H1 (cell line): ENCODE measurements at regions not wholly inside any gene's neighbourhood (a gene's known extent, or its start where the extent isn't known, plus 50 kb on each side); places are given as distances from the start of the nearest gene placed in this dataset.

Experiments used
- CTCF ChIA-PET: fragments of 300-600 bp; sonication (Branson Sonifier 250); formaldehyde crosslinking; loops from one replicate; lab custom pipeline; 2021; ENCODE audit not compliant: partially characterized antibody; lab: Charles Lee
- POLR2A ChIA-PET: fragments of 300-600 bp; sonication (Branson Sonifier 250); formaldehyde crosslinking; loops from one replicate; lab custom pipeline; 2021; ENCODE audit warnings: inconsistent platforms; ENCODE audit not compliant: partially characterized antibody; lab: Charles Lee
- DNase-seq, 2 experiments: peaks; one replicate each; pipeline versions ENCODE4 v3.0.0 to v3.0.0-alpha.2; 2010 to 2022; ENCODE audit warnings: low spot score in 2 of 2, low read depth in 1 of 2, mixed read lengths in 1 of 2
- FAIRE-seq: peaks from 2 replicates; lab custom pipeline; 2011; peaks lifted over from hg19 to GRCh38; lab: Jason Lieb, UNC
- H2AFZ ChIP-seq: 2 replicates; pipeline ENCODE4 v1.8.1; 2012; ENCODE audit warnings: low read length, inconsistent platforms
- H2AK5ac ChIP-seq: 2 replicates; pipeline ENCODE4 v1.6.1; 2013; ENCODE audit warnings: low read depth, low read length
- H2BK120ac ChIP-seq: replicated peaks from 2 replicates; pipeline ENCODE3; 2013; ENCODE audit warnings: low read depth, low read length, inconsistent platforms
- H2BK12ac ChIP-seq: 2 replicates; pipeline ENCODE4 v1.6.1; 2013; ENCODE audit warnings: low read depth, low read length
- H2BK15ac ChIP-seq: 2 replicates; pipeline ENCODE4 v1.6.1; 2013; ENCODE audit warnings: low read length
- H2BK20ac ChIP-seq: 2 replicates; pipeline ENCODE4 v1.6.1; 2013; ENCODE audit warnings: low read length
- H2BK5ac ChIP-seq: 2 replicates; pipeline ENCODE4 v1.6.1; 2013; ENCODE audit warnings: low read depth, low read length
- H3K14ac ChIP-seq: 2 replicates; pipeline ENCODE4 v1.6.1; 2013; ENCODE audit warnings: inconsistent platforms; ENCODE audit not compliant: insufficient read length
- H3K18ac ChIP-seq: 2 replicates; pipeline ENCODE4 v1.6.1; 2013; ENCODE audit warnings: low read length; ENCODE audit errors: extremely low read depth
- H3K23ac ChIP-seq: 2 replicates; pipeline ENCODE4 v1.6.1; 2013; ENCODE audit warnings: inconsistent platforms; ENCODE audit not compliant: insufficient read length
- H3K23me2 ChIP-seq: 2 replicates; pipeline ENCODE4 v1.6.1; 2013; ENCODE audit warnings: low read depth, low read length
- H3K27ac ChIP-seq: 2 replicates; pipeline ENCODE4 v1.6.1; 2011; ENCODE audit warnings: low read depth, low read length, inconsistent platforms
- H3K27me3 ChIP-seq, 4 experiments: replicated peaks in 1 of 4; 1 replicate in 1 of 4; 2 replicates in 3 of 4; pipeline versions ENCODE4 v1.6.1 to v1.8.1; 2011 to 2013; ENCODE audit warnings: low read length in 3 of 4, mild to moderate bottlenecking in 3 of 4, inconsistent platforms in 2 of 4, mixed read lengths in 2 of 4, moderate library complexity in 1 of 4; ENCODE audit not compliant: control insufficient read depth in 3 of 4, insufficient read depth in 3 of 4; ENCODE audit errors: extremely low read depth in 1 of 4
- H3K36me3 ChIP-seq, 4 experiments: 2 replicates each; pipeline versions ENCODE4 v1.6.1 to v1.8.1; 2011 to 2013; ENCODE audit warnings: mild to moderate bottlenecking in 4 of 4, low read length in 3 of 4, moderate library complexity in 2 of 4, control low read depth in 1 of 4, inconsistent platforms in 1 of 4; ENCODE audit not compliant: insufficient read depth in 4 of 4, control insufficient read depth in 2 of 4
- H3K4ac ChIP-seq: replicated peaks from 2 replicates; pipeline ENCODE3; 2013; ENCODE audit warnings: low read length, low read depth, mixed read lengths, inconsistent platforms; ENCODE audit not compliant: insufficient read length
- H3K4me1 ChIP-seq, 4 experiments: replicated peaks in 1 of 4; 1 replicate in 1 of 4; 2 replicates in 3 of 4; pipeline versions ENCODE4 v1.6.1 to v1.8.1; 2011 to 2013; ENCODE audit warnings: low read length in 3 of 4, inconsistent platforms in 2 of 4, mixed read lengths in 1 of 4; ENCODE audit not compliant: insufficient read depth in 4 of 4, control insufficient read depth in 3 of 4
- H3K4me2 ChIP-seq, 2 experiments: 2 replicates each; pipeline versions ENCODE4 v1.6.1 to v1.8.1; 2011 to 2013; ENCODE audit warnings: low read depth in 2 of 2, low read length in 2 of 2, control low read depth in 1 of 2, inconsistent platforms in 1 of 2, mild to moderate bottlenecking in 1 of 2; ENCODE audit not compliant: insufficient read depth in 1 of 2
- H3K4me3 ChIP-seq, 4 experiments: fragments of 200-600, 300-600 bp in 1 of 4; sonication (generic), shearing (Covaris generic), sonication (Bioruptor Twin) in 1 of 4; 2 replicates each; pipeline versions ENCODE4 v1.5.1 to v1.8.1; 2011 to 2016; ENCODE audit warnings: low read length in 4 of 4, low read depth in 3 of 4, control low read depth in 2 of 4, inconsistent platforms in 2 of 4, mild to moderate bottlenecking in 2 of 4, mixed read lengths in 1 of 4, moderate library complexity in 1 of 4; ENCODE audit not compliant: insufficient read depth in 2 of 4; ENCODE audit errors: extremely low read depth in 1 of 4
- H3K56ac ChIP-seq: replicated peaks from 2 replicates; pipeline ENCODE3; 2013; ENCODE audit warnings: low read depth, mild to moderate bottlenecking, mixed read lengths, low read length, inconsistent platforms; ENCODE audit not compliant: insufficient read length
- H3K79me1 ChIP-seq: 2 replicates; pipeline ENCODE4 v1.6.1; 2013; ENCODE audit warnings: low read depth, low read length, control low read depth
- H3K79me2 ChIP-seq, 2 experiments: 2 replicates each; pipeline versions ENCODE4 v1.6.1 to v1.8.1; 2012 to 2013; ENCODE audit warnings: low read length in 2 of 2, mild to moderate bottlenecking in 2 of 2, inconsistent platforms in 1 of 2; ENCODE audit not compliant: insufficient read depth in 2 of 2, control insufficient read depth in 1 of 2
- H3K9ac ChIP-seq, 4 experiments: replicated peaks in 1 of 4; 1 replicate in 1 of 4; 2 replicates in 3 of 4; pipeline versions ENCODE4 v1.6.1 to v1.8.1; 2011 to 2013; ENCODE audit warnings: low read depth in 3 of 4, low read length in 3 of 4, control low read depth in 2 of 4, mild to moderate bottlenecking in 2 of 4, moderate library complexity in 2 of 4, inconsistent platforms in 1 of 4; ENCODE audit errors: extremely low read depth in 1 of 4
- H3K9me3 ChIP-seq, 2 experiments: 2 replicates each; pipeline versions ENCODE4 v1.6.1 to v1.8.1; 2012 to 2013; ENCODE audit warnings: mild to moderate bottlenecking in 2 of 2, moderate library complexity in 2 of 2, control low read depth in 1 of 2, inconsistent platforms in 1 of 2, low read depth in 1 of 2, low read length in 1 of 2, mixed read lengths in 1 of 2; ENCODE audit not compliant: insufficient read depth in 2 of 2
- H4K20me1 ChIP-seq, 2 experiments: replicated peaks in 1 of 2; 2 replicates each; pipeline versions ENCODE3 to v1.8.1; 2011 to 2013; ENCODE audit warnings: inconsistent platforms in 2 of 2, low read length in 2 of 2, mild to moderate bottlenecking in 1 of 2; ENCODE audit not compliant: insufficient read depth in 2 of 2, control insufficient read depth in 1 of 2
- H4K5ac ChIP-seq: 2 replicates; pipeline ENCODE4 v1.6.1; 2013; ENCODE audit warnings: low read length, low read depth, mixed read lengths, inconsistent platforms; ENCODE audit not compliant: insufficient read length
- H4K8ac ChIP-seq: 2 replicates; pipeline ENCODE4 v1.8.0; 2013; ENCODE audit warnings: mild to moderate bottlenecking, moderate library complexity, low read length, inconsistent platforms; ENCODE audit not compliant: insufficient read depth; ENCODE audit errors: extremely low read depth
- H4K91ac ChIP-seq: replicated peaks from 2 replicates; pipeline ENCODE3; 2013; ENCODE audit warnings: low read length, mixed read lengths, inconsistent platforms; ENCODE audit not compliant: insufficient read length
- EP300 ChIP-seq, 2 experiments: IDR thresholded peaks; 1 replicate in 1 of 2; 2 replicates in 1 of 2; pipeline ENCODE4 v1.6.1; 2011 to 2012; ENCODE audit warnings: low read depth in 2 of 2, low read length in 2 of 2, mild to moderate bottlenecking in 2 of 2, borderline replicate concordance in 1 of 2, inconsistent platforms in 1 of 2, moderate library complexity in 1 of 2
- GABPA ChIP-seq: IDR thresholded peaks from 2 replicates; pipeline ENCODE4 v1.6.1; 2011; ENCODE audit warnings: mild to moderate bottlenecking, low read length, moderate library complexity, borderline replicate concordance; ENCODE audit not compliant: insufficient read depth
- KDM1A ChIP-seq: fragments of 200-600, 300-600 bp; sonication (generic); IDR thresholded peaks from 2 replicates; pipeline ENCODE4 v1.7.1; 2016; ENCODE audit warnings: mild to moderate bottlenecking, low read length, borderline replicate concordance
- SIN3A ChIP-seq, 2 experiments: IDR thresholded peaks in 1 of 2; conservative IDR thresholded peaks in 1 of 2; 2 replicates each; pipeline ENCODE4 v1.6.1; 2011 to 2012; ENCODE audit warnings: low read length in 2 of 2, improper control_type of control experiment in 1 of 2, low read depth in 1 of 2, mild to moderate bottlenecking in 1 of 2
- WGBS, 2 experiments: shearing (Covaris generic) in 1 of 2; methylation state at CpG; one replicate each; pipeline versions ENCODE4 v1.1.6 to v1.1.7; 2013 to 2015; ENCODE audit warnings: low lambda C conversion rate in 2 of 2, mixed read lengths in 2 of 2, inconsistent platforms in 1 of 2, low coverage in 1 of 2, missing lambda C conversion rate in 1 of 2; ENCODE audit not compliant: insufficient replicate concordance in 2 of 2, insufficient coverage in 1 of 2, insufficient read length in 1 of 2; ENCODE audit errors: extremely low coverage in 1 of 2, missing lambda C conversion rate in 1 of 2; 5-methylcytosine and 5-hydroxymethylcytosine counted together

- Histone ChIP-seq H4K8ac (no peak overlapping the region), H3K9ac (no peak overlapping the region), H3K18ac (no peak overlapping the region), H3K4me2 (no peak overlapping the region), H4K91ac (no peak overlapping the region), H3K4me3 (no peak overlapping the region), H2AK5ac (no peak overlapping the region), H3K27ac (no peak overlapping the region), H3K27me3 (no peaks in the 10 kb centered on the region), H2BK15ac (no peak overlapping the region), H3K4me1 (peaks cover 0 to 7% (median 1%) of the 10 kb centered on the region in 4 experiments; a peak in 2 of 7 replicates), H3K4ac (no peak overlapping the region), H2BK12ac (no peak overlapping the region), H3K56ac (no peak overlapping the region), H2AFZ (no peak overlapping the region), H3K23me2 (peaks cover 2% of the 10 kb centered on the region; the same call in 1 of the 2 replicates), H2BK20ac (no peak overlapping the region), H2BK5ac (no peak overlapping the region), H4K5ac (no peak overlapping the region), H3K36me3 (no peaks in the 10 kb centered on the region), H3K9me3 (peaks cover 6 to 8% of the 10 kb centered on the region in 2 experiments; a peak in 2 of 4 replicates), H3K14ac (no peak overlapping the region), H2BK120ac (no peak overlapping the region), H3K79me1 (no peaks in the 10 kb centered on the region), H3K79me2 (no peaks in the 10 kb centered on the region), H4K20me1 (no peaks in the 10 kb centered on the region), H3K23ac (no peak overlapping the region)
- TF ChIP-seq SIN3A (conservative IDR thresholded peaks at IDR 0.05 in 1 of 2, IDR thresholded peaks at IDR 0.05 in 1 of 2; ENCODE audit: low read depth in 1 of 2, low read length in 2 of 2): no peak
- no peak for TF ChIP-seq GABPA
- TF ChIP-seq KDM1A: no peak
- no peak for TF ChIP-seq EP300 (IDR thresholded peaks at IDR 0.05; ENCODE audit: borderline replicate concordance in 1 of 2, low read depth in 2 of 2, low read length in 2 of 2)
- CTCF ChIA-PET: no interaction called here
- DNase-seq (no peak), FAIRE-seq (no peak)
- POLR2A ChIA-PET: no interaction called here
- 100% methylated on average over 1 of the region's 1 CpG; no CpG with 5 or more reads in 1 of the 2 experiments for WGBS, 2 experiments
These were observed 188.8 kb upstream of the LMNTD1 start for GRCh38 chr12:25741917-25742316.
